ENCODE measurements at regions not wholly inside any gene's neighbourhood (a gene's known extent, or its start where the extent isn't known, plus 50 kb on each side); places are given as distances from the start of the nearest gene placed in this dataset.
"Not testable (repeated sequence)": the region's sequence is repeated elsewhere in the genome, so short reads cannot be mapped to it uniquely, and the experiment has no call there.

GRCh38 chr2:14831458-14831857 is 198.9 kb downstream of the LRATD1 start:
- no peak for FAIRE-seq

- FAIRE-seq: no peak
Observed at GRCh38 chr2:14843507-14844204, 211.1 kb downstream of the LRATD1 start.

GRCh38 chr2:14855751-14856150 is 223.2 kb downstream of the LRATD1 start:
- FAIRE-seq: no peak

- FAIRE-seq: no peak
Observed at GRCh38 chr2:14861181-14861580, 228.7 kb downstream of the LRATD1 start.

GRCh38 chr2:14866736-14867352 is 234.3 kb downstream of the LRATD1 start:
- no peak for FAIRE-seq

GRCh38 chr2:14867853-14868252 is 235.3 kb downstream of the LRATD1 start:
- no peak for FAIRE-seq

GRCh38 chr2:14872779-14873325 is 240.3 kb downstream of the LRATD1 start:
- no peak for FAIRE-seq

- no peak for FAIRE-seq
Observed at GRCh38 chr2:14881651-14882327, 249.3 kb downstream of the LRATD1 start.

- FAIRE-seq: no peak
Observed at GRCh38 chr2:14884651-14885050, 252.1 kb downstream of the LRATD1 start.

GRCh38 chr2:14891546-14891945 is 259.0 kb downstream of the LRATD1 start:
- FAIRE-seq: no peak

GRCh38 chr2:14896330-14897030 is 264.0 kb downstream of the LRATD1 start:
- FAIRE-seq: no peak

- no peak for FAIRE-seq
Observed at GRCh38 chr2:14899621-14900414, 267.3 kb downstream of the LRATD1 start.

GRCh38 chr2:14901737-14902136 is 269.2 kb downstream of the LRATD1 start:
- no peak for FAIRE-seq

- no peak for FAIRE-seq
Observed at GRCh38 chr2:14902953-14903352, 270.4 kb downstream of the LRATD1 start.

GRCh38 chr2:14903709-14904374 is 271.3 kb downstream of the LRATD1 start:
- peak; percentile 48 for FAIRE-seq

- not testable (repeated sequence) for FAIRE-seq
Observed at GRCh38 chr2:14904378-14904777, 271.9 kb downstream of the LRATD1 start.

- FAIRE-seq: no peak
Observed at GRCh38 chr2:14905571-14905970, 273.1 kb downstream of the LRATD1 start.

GRCh38 chr2:14907014-14907612 is 274.6 kb downstream of the LRATD1 start:
- no peak for FAIRE-seq

- FAIRE-seq: no peak
Observed at GRCh38 chr2:14909795-14910194, 277.3 kb downstream of the LRATD1 start.

- no peak for FAIRE-seq
Observed at GRCh38 chr2:14910654-14911053, 278.1 kb downstream of the LRATD1 start.

GRCh38 chr2:14915983-14916382 is 283.5 kb downstream of the LRATD1 start:
- no peak for FAIRE-seq

Data from G401.6 (cell line).